ENCODE measurements at regions not wholly inside any gene's neighbourhood (a gene's known extent, or its start where the extent isn't known, plus 50 kb on each side); places are given as distances from the start of the nearest gene placed in this dataset.

DNA sequence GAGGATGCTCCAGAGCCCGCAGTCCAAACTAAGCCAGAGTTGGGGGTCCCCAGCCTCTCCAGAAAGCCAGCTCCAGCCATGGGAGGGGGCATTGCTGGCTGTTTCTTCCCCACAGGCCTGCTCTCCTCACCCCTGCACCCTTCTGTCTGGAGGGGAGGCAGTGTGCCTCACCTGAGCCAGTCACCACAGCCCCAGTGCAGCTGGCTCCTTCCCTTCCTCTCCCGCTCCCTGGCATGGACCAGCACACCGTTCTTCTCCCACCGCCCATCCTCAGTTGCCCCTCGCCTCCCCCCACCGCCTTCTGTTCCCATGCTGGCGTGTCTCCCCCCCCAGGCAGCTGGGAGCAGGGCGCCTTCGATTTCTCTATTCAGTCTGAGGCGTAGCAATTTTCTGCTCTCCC, 110.5 kb upstream of the THY1 start:
- Mint-ChIP-seq H3K36me3 (no peaks in the 10 kb centered on the region), H3K4me3 (no peak overlapping the region), H3K27ac (no peak overlapping the region), H3K27me3 (peaks cover 18% of the 10 kb centered on the region), H3K4me1 (peaks cover 1% of the 10 kb centered on the region), H3K9me3 (no peaks in the 10 kb centered on the region)
- DNase-seq, result no peak

DNA sequence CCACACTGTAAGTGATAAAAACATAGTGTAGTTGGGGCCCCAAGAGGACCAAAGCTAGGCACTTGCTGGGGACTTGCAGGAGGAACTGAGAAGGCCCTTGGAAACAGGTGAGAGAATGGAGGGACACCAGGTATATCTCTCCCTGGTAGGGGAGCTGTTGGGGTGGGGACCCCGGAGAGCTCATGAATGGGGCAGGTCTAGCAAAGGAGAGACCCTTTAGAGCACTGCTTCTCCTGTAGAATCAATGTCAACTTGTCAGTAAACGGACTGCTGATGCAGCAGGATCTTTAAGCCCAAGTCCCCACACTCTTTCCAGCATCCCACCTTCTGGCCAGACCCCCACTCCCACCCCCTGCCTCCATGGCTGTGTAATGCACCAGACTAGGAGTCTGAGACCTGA, 109.6 kb upstream of the THY1 start:
- no peak overlapping the region for H3K4me3 Mint-ChIP-seq
- no peak for DNase-seq
- no peaks in the 10 kb centered on the region for H3K9me3 Mint-ChIP-seq
- peaks cover 1% of the 10 kb centered on the region for H3K4me1 Mint-ChIP-seq
- no peak overlapping the region for H3K27ac Mint-ChIP-seq
- H3K27me3 Mint-ChIP-seq, result peaks cover 18% of the 10 kb centered on the region
- H3K36me3 Mint-ChIP-seq, result no peaks in the 10 kb centered on the region

DNA sequence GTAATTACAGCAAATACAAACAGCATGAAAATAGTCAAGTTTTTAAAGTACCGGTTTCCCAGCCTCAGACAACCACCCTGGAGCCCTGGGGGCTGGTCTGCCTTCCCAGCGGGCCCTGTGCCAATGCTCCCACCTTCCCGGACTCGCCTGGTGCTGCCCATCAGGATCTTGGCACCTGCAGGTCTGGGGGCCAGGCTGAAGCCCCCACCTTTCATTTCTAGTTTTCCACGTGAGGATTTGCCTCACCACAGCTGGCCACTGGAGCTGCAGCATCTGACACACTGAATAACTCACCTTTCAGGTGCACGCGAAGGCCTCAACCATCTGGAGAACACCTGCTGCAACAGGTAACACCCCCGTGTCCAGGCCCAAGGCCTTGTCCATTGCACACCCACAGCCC, 108.7 kb upstream of the THY1 start:
- H3K9me3 Mint-ChIP-seq, result no peaks in the 10 kb centered on the region
- no peak overlapping the region for H3K27ac Mint-ChIP-seq
- H3K4me1 Mint-ChIP-seq, result peaks cover 1% of the 10 kb centered on the region
- peaks cover 18% of the 10 kb centered on the region for H3K27me3 Mint-ChIP-seq
- H3K36me3 Mint-ChIP-seq, result no peaks in the 10 kb centered on the region
- H3K4me3 Mint-ChIP-seq, result no peak overlapping the region
- no peak for DNase-seq

- H3K4me3 Mint-ChIP-seq, result no peak overlapping the region
- H3K27ac Mint-ChIP-seq, result no peak overlapping the region
Observed at GRCh38 chr11:119531056-119531455, 108.1 kb upstream of the THY1 start.

DNA sequence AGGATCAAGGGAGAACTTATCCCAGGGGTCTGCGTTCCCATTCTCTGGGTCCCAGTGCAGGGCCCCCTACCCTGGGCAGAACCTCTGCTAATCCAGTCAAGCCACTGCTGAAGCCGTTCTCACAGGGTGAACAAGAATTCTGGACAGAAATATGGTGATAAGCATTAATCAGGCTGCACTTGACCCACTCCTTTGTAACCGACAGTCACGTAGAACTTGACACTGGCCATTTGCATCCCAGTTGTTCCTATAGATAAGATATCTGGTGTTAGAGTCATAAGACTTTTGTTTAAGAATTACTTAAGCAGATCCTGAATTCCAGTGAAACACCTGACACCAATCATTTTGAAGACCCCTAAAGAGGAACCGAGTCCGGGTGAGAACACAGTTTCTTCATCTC, 107.5 kb upstream of the THY1 start:
- Mint-ChIP-seq H3K27ac (no peak overlapping the region), H3K27me3 (peaks cover 8% of the 10 kb centered on the region), H3K4me1 (peaks cover 1% of the 10 kb centered on the region), H3K4me3 (no peak overlapping the region), H3K36me3 (no peaks in the 10 kb centered on the region), H3K9me3 (no peaks in the 10 kb centered on the region)
- DNase-seq, result no peak

More at GRCh38 chr11:119531056-119531455, 108.1 kb upstream of the THY1 start:
- no peaks in the 10 kb centered on the region for H3K36me3 Mint-ChIP-seq
- no peaks in the 10 kb centered on the region for H3K9me3 Mint-ChIP-seq
- peaks cover 1% of the 10 kb centered on the region for H3K4me1 Mint-ChIP-seq
- peaks cover 13% of the 10 kb centered on the region for H3K27me3 Mint-ChIP-seq
- no peak for DNase-seq

DNA sequence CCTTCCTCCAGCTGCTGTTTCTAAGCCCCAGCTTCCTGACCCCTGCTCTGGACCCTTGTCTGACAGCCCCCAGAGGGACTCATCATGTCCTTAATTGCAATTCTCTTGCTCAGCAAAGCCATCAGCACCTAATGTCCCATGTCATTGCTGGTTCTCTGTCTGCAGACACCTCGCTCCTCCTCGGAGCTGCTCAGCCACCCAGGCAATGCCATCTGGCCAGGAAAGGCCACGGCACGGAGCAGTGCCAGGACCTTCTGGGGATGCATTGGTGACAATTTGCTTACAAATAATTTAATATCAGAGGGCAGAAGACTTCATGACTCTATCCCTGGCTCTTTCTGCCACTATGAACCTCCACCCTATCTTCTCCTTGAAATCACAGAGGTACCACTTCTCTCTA, 107.0 kb upstream of the THY1 start:
- Mint-ChIP-seq H3K4me1 (peaks cover 1% of the 10 kb centered on the region), H3K9me3 (no peaks in the 10 kb centered on the region), H3K36me3 (no peaks in the 10 kb centered on the region), H3K27ac (no peak overlapping the region), H3K27me3 (peaks cover 4% of the 10 kb centered on the region), H3K4me3 (no peak overlapping the region)
- DNase-seq, result no peak

DNA sequence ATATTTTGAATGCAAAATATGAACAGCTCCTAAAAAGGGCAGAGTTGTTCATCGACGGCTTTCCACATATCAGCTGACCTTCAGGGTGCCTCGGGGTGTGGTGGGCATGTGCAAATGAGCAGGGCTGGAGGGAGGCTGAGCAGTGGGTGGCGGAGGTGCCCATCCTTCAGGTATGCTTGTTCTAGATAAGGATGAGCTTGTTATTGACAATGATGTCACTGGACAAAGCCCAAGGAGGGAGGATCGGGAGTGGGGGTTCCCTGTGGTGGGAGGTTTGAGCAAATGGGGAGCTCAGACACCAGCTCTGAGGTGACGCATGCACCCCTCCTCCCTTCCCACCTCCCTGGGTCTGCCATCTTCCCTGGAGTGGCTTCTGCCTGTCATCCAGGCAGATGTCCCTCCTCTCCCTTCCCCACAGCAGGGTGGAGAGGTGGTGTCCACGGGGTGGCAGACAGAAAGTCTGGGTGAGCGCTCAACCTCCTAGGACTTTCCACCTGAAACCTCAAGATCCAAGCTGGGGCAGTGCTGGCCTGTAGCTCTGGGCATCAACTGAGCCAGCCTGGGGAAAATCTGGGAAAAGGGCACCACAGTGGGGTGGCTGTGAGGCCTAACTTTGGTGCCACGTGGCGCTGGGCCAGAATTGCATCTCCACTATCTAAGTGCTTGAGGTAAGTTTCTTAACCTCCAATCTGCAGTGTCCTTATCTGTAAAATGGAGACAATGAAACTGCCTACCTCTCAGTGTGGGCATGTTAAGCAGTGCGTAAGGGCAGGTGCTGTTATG, 106.3 kb upstream of the THY1 start:
- Mint-ChIP-seq H3K4me1 (peaks cover 1% of the 10 kb centered on the region), H3K4me3 (no peak overlapping the region), H3K27ac (no peak overlapping the region), H3K36me3 (no peaks in the 10 kb centered on the region), H3K27me3 (peaks cover 4% of the 10 kb centered on the region), H3K9me3 (no peaks in the 10 kb centered on the region)
- no peak for DNase-seq

DNA sequence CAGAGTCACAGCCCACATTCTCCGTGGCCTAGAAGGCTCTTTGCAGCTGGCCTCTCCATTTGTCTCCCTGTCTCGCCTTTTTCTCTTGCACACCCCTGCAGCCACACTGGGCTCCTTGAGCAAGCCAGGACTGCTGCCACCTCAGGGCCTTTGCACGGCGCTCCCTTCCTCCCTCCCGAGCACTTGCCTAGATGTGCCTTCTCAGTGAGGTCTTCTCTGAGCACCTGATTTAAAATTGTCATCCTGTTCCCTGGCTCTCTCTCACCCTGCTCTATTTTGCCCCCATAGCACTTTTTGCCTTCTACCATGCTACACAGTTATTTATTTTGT, 102.9 kb upstream of the THY1 start:
- Mint-ChIP-seq H3K4me1 (no peaks in the 10 kb centered on the region), H3K9me3 (no peaks in the 10 kb centered on the region), H3K4me3 (no peak overlapping the region), H3K27me3 (no peaks in the 10 kb centered on the region), H3K27ac (no peak overlapping the region), H3K36me3 (no peaks in the 10 kb centered on the region)
- DNase-seq, result no peak

DNA sequence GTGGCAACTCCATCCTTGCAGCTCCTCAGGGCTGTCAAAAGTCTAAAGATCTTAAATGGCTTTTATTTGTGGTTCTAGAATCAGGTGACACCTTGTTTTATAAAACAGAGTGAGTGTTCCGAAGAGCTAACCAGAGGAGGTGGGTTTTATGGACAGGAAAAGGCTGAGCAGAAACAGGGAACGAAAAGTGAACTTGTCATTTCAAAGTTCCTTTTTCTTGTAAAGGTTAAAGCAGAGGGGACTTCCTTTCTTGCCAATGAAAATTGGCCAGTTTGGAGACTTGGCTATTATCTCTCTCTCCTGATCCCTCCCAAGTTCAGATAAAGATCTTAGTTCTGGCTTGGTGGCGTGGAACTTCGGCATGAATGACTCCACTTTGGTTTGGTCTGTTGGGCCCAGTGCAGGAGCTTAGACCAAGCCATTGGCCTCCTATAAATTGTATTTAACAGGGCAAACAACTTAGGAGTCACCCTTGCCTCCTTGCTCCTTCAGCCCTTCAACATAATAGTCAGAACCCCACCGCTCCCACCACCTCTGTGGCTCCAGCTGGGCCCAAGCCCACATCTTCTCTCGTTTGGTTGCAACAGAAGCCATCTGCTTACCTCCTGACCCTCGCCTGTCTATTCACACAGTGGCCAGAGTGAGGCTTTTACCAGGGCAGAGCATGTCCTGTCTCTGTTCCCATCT, 102.4 kb upstream of the THY1 start:
- no peak overlapping the region for H3K4me3 Mint-ChIP-seq
- no peak overlapping the region for H3K27ac Mint-ChIP-seq
- H3K9me3 Mint-ChIP-seq, result no peaks in the 10 kb centered on the region
- DNase-seq, result no peak
- no peaks in the 10 kb centered on the region for H3K4me1 Mint-ChIP-seq
- H3K36me3 Mint-ChIP-seq, result no peaks in the 10 kb centered on the region
- H3K27me3 Mint-ChIP-seq, result peaks cover 1% of the 10 kb centered on the region

- H3K4me3 Mint-ChIP-seq, result no peak overlapping the region
- no peaks in the 10 kb centered on the region for H3K36me3 Mint-ChIP-seq
- no peak for DNase-seq
- H3K27ac Mint-ChIP-seq, result no peak overlapping the region
- no peaks in the 10 kb centered on the region for H3K9me3 Mint-ChIP-seq
- H3K27me3 Mint-ChIP-seq, result peaks cover 4% of the 10 kb centered on the region
- H3K4me1 Mint-ChIP-seq, result no peaks in the 10 kb centered on the region
Observed at GRCh38 chr11:119523539-119524157, 100.7 kb upstream of the THY1 start.

DNA sequence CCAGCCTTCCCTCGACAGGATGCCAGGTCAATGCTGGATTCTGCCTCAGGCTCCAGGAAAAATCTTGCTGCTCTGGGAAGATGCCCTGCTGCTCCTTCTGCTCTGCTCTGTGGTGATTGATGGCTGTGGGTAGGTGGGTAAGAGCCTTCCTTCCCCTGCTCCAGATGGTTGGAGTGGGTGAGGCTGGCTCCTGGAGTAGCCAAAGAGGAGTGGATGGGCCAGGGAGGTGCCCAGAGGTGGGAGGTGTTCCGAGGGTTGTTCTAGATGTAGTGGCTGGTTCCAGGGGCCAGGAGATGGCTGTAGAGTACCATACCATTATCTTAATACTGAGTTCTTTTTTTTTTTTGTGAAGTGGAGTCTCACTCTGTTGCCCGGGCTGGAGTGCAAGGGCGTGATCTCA, 99.6 kb upstream of the THY1 start:
- no peaks in the 10 kb centered on the region for H3K4me1 Mint-ChIP-seq
- no peak overlapping the region for H3K4me3 Mint-ChIP-seq
- peaks cover 4% of the 10 kb centered on the region for H3K27me3 Mint-ChIP-seq
- no peak for DNase-seq
- no peaks in the 10 kb centered on the region for H3K9me3 Mint-ChIP-seq
- H3K27ac Mint-ChIP-seq, result no peak overlapping the region
- H3K36me3 Mint-ChIP-seq, result no peaks in the 10 kb centered on the region

DNA sequence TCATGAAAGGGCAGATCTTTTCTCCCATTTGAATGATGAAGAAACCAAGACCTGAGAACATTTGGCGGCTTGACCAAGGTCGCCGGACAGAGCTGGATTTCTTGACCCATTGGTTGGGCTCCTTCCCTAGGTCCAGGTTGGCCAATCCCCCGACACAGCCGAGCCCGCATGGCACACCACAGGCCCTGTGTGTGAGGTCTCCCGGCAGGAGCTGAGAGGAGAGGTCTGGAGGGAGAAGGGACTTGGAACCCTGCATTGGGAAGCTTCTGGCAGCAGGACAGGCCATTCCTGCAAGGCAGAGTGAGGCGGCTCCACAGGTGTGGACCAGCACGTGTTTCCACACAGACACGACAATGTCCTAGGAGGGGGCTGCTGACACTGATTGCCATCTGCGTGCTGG, 98.6 kb upstream of the THY1 start:
- Mint-ChIP-seq H3K27me3 (peaks cover 13% of the 10 kb centered on the region), H3K9me3 (no peaks in the 10 kb centered on the region), H3K36me3 (no peaks in the 10 kb centered on the region), H3K4me3 (no peak overlapping the region), H3K27ac (no peak overlapping the region), H3K4me1 (no peaks in the 10 kb centered on the region)
- DNase-seq, result no peak

DNA sequence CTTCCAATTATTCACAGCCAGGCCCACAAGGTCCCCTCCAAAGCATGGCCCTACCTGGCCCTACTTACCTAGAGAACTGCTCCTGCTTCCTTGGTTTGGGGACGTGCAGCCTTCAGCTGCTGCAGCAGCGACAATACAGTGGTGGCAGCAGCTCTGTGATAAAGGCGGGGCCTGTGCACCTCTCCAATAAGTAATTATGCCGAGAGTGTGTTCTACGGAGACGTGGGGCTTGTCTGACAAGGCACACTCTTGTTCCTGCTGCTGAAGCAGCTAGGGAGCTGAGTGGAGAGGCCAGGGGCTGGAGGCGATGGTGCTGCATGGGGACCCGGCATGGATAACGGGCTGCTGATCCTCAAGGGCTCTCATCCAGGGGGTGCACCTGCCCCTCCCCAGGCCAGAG, 98.0 kb upstream of the THY1 start:
- DNase-seq, result no peak
- no peaks in the 10 kb centered on the region for H3K4me1 Mint-ChIP-seq
- no peaks in the 10 kb centered on the region for H3K9me3 Mint-ChIP-seq
- H3K27me3 Mint-ChIP-seq, result peaks cover 16% of the 10 kb centered on the region
- H3K27ac Mint-ChIP-seq, result no peak overlapping the region
- H3K4me3 Mint-ChIP-seq, result no peak overlapping the region
- no peaks in the 10 kb centered on the region for H3K36me3 Mint-ChIP-seq

GRCh38 chr11:119520400-119520799, 97.4 kb upstream of the THY1 start:
- H3K9me3 Mint-ChIP-seq, result no peaks in the 10 kb centered on the region
- H3K4me1 Mint-ChIP-seq, result no peaks in the 10 kb centered on the region
- peaks cover 16% of the 10 kb centered on the region for H3K27me3 Mint-ChIP-seq
- no peak overlapping the region for H3K27ac Mint-ChIP-seq
- DNase-seq, result no peak
- H3K4me3 Mint-ChIP-seq, result no peak overlapping the region
- no peaks in the 10 kb centered on the region for H3K36me3 Mint-ChIP-seq

GRCh38 chr11:119519796-119520195, 96.8 kb upstream of the THY1 start:
- DNase-seq, result no peak

More at GRCh38 chr11:119519796-119520195, 96.8 kb upstream of the THY1 start:
- no peak overlapping the region for H3K27ac Mint-ChIP-seq
- no peaks in the 10 kb centered on the region for H3K36me3 Mint-ChIP-seq
- H3K27me3 Mint-ChIP-seq, result peaks cover 16% of the 10 kb centered on the region
- H3K4me1 Mint-ChIP-seq, result no peaks in the 10 kb centered on the region
- H3K4me3 Mint-ChIP-seq, result no peak overlapping the region
- no peaks in the 10 kb centered on the region for H3K9me3 Mint-ChIP-seq

Data from activated naive CD8-positive, alpha-beta T cell treated with anti-CD3 and anti-CD28 coated beads for 36 hours (primary cell).